ENCODE measurements at regions not wholly inside any gene's neighbourhood (a gene's known extent, or its start where the extent isn't known, plus 50 kb on each side); places are given as distances from the start of the nearest gene placed in this dataset.

DNA sequence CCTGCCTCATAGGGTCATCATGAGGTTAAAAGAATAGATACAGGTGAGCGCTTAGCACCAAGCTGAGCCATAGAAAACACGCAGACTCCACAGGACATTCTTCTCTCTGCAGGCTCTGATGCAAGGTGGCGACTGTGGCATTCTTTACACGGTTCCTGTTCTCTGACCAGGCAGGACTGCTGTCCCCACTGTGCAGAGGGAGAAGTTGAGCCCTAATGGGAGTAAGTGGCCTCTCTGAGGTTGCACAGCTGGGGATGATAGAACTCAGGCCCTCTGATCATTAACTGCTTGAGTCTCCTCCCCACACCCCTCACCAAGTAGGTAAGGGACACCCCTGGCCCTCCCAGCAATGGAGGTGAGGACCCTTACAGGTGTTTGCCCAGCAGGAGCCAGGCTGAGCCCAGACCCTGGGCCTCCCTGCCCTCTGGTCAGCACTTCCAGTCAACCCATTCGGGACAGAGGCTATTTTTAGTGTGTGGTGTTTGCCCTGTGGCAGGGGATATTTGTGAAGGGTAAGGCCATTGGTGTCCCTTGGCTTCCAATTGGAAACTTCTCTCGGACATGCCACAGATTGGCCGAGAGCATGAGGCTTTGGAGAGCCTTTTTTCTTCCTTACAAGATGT is 116.8 kb downstream of the VEGFA start:
- no peak for DNase-seq (ENCODE audit: low spot score)
- H3K27me3 ChIP-seq (replicated peaks; ENCODE audit: insufficient read depth), result peaks cover 2% of the 10 kb centered on the region
- 92% methylated on average over 7 of the region's 7 CpGs for WGBS
- no peak overlapping the region for H3K27ac ChIP-seq
- intact Hi-C loops (cut with DNase I), result no loop called here
- no peaks in the 10 kb centered on the region for H3K4me1 ChIP-seq (replicated peaks)
- H3K4me3 ChIP-seq, result no peak overlapping the region
- no peaks in the 10 kb centered on the region for H3K36me3 ChIP-seq
- no peaks in the 10 kb centered on the region for H3K9me3 ChIP-seq
- TF ChIP-seq POLR2A (IDR thresholded peaks at IDR 0.05), result no peak
- TF ChIP-seq, protein P1, sequence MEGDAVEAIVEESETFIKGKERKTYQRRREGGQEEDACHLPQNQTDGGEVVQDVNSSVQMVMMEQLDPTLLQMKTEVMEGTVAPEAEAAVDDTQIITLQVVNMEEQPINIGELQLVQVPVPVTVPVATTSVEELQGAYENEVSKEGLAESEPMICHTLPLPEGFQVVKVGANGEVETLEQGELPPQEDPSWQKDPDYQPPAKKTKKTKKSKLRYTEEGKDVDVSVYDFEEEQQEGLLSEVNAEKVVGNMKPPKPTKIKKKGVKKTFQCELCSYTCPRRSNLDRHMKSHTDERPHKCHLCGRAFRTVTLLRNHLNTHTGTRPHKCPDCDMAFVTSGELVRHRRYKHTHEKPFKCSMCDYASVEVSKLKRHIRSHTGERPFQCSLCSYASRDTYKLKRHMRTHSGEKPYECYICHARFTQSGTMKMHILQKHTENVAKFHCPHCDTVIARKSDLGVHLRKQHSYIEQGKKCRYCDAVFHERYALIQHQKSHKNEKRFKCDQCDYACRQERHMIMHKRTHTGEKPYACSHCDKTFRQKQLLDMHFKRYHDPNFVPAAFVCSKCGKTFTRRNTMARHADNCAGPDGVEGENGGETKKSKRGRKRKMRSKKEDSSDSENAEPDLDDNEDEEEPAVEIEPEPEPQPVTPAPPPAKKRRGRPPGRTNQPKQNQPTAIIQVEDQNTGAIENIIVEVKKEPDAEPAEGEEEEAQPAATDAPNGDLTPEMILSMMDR (IDR thresholded peaks at IDR 0.05), result no peak
- TF ChIP-seq POLR2AphosphoS5 (IDR thresholded peaks at IDR 0.05), result no peak

- H3K36me3 ChIP-seq, result no peaks in the 10 kb centered on the region
- WGBS, result 69% methylated on average over 10 of the region's 10 CpGs
- H3K4me1 ChIP-seq (replicated peaks), result no peaks in the 10 kb centered on the region
- TF ChIP-seq, protein P1 (IDR thresholded peaks at IDR 0.05), result no peak
- no peak for TF ChIP-seq POLR2AphosphoS5 (IDR thresholded peaks at IDR 0.05)
- no peak for TF ChIP-seq POLR2A (IDR thresholded peaks at IDR 0.05)
- intact Hi-C loops (cut with DNase I), result no loop called here
- no peak for DNase-seq (ENCODE audit: low spot score)
- no peaks in the 10 kb centered on the region for H3K9me3 ChIP-seq
- no peak overlapping the region for H3K4me3 ChIP-seq
- H3K27ac ChIP-seq, result no peak overlapping the region
- peaks cover 2% of the 10 kb centered on the region for H3K27me3 ChIP-seq (replicated peaks; ENCODE audit: insufficient read depth)
Measured at GRCh38 chr6:43886067-43886461, 116.1 kb downstream of the VEGFA start.

- H3K27ac ChIP-seq, result no peak overlapping the region
- no peak for DNase-seq (ENCODE audit: low spot score)
- no peaks in the 10 kb centered on the region for H3K36me3 ChIP-seq
- WGBS, result 87% methylated on average over 6 of the region's 6 CpGs
- H3K27me3 ChIP-seq (replicated peaks; ENCODE audit: insufficient read depth), result peaks cover 2% of the 10 kb centered on the region
- no peaks in the 10 kb centered on the region for H3K4me1 ChIP-seq (replicated peaks)
- H3K4me3 ChIP-seq, result no peak overlapping the region
- TF ChIP-seq POLR2AphosphoS5 (IDR thresholded peaks at IDR 0.05) (no peak), POLR2A (IDR thresholded peaks at IDR 0.05) (no peak)
- TF ChIP-seq, protein P1 (IDR thresholded peaks at IDR 0.05), result no peak
- H3K9me3 ChIP-seq, result no peaks in the 10 kb centered on the region
- intact Hi-C loops (cut with DNase I), result no loop called here
Measured at GRCh38 chr6:43885399-43886066, 115.5 kb downstream of the VEGFA start.

DNA sequence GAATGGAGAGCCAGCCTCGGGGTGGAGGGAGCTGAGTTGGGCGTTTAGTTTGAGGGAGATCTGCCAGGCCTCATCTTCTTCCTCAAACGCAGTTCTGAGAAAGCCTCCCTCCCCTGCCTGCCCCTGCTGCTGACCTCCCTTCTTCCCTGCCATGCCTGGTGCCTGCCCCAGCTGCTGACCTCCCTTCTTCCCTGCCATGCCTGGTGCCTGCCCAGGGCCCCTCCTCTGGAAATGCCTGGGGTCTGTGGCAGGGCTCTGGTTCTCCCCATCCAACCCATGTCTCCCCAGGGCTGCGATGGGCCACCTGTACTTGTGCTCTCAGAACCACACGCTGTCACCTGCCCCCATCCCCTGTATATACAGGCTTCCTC is 114.6 kb downstream of the VEGFA start:
- no peak for DNase-seq (ENCODE audit: low spot score)
- no peak for TF ChIP-seq POLR2AphosphoS5 (IDR thresholded peaks at IDR 0.05)
- TF ChIP-seq, protein P1 (IDR thresholded peaks at IDR 0.05), result no peak
- TF ChIP-seq POLR2A (IDR thresholded peaks at IDR 0.05), result no peak
- WGBS, result 64% methylated on average over 5 of the region's 5 CpGs
- Histone ChIP-seq H3K4me1 (replicated peaks) (no peaks in the 10 kb centered on the region), H3K27ac (no peak overlapping the region), H3K27me3 (replicated peaks; ENCODE audit: insufficient read depth) (peaks cover 2% of the 10 kb centered on the region), H3K36me3 (no peaks in the 10 kb centered on the region), H3K9me3 (no peaks in the 10 kb centered on the region), H3K4me3 (no peak overlapping the region)
- intact Hi-C loops (cut with DNase I), result no loop called here

Measured in prostate gland (tissue), 2 donors.